ENCODE measurements at regions not wholly inside any gene's neighbourhood (a gene's known extent, or its start where the extent isn't known, plus 50 kb on each side); places are given as distances from the start of the nearest gene placed in this dataset.

DNA sequence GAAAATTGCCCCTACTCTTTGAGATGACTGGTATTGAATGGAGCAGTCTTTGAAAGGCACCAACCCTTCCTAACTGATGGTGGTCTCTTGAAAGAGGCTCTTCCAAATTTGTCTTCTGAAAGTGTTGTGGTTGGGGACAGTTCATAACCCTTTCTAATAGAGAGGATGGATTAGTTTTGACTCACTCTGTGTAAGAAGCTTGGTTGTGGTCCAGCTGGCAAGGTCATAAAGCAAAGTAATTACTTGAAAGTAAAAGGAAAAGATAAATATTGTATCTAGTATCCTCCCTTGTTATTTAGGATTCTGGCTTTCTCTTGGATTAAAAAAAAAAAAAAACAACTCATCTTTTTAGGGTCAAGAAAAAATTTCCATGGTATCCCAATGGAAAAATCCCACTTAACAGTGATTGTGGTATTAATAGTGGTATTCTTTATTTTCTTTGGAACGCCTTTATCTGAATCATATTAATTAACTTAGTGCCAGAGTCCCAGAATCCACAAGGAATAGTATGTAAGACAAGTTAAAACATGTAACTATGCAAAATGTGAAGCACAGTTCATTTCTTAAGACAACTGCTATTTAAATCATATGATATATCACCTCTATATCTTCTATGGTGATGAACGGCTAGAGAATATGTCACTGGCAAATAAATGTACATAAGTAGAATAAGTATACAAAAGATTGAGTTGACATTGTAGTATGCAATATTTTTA lies 469.3 kb upstream of the CDIN1 start (continued):
- TF ChIP-seq REST (IDR thresholded peaks at IDR 0.05; ENCODE audit: borderline replicate concordance) (no peak), REST (CRISPR knock-in tag; IDR thresholded peaks at IDR 0.05; ENCODE audit: low read depth) (no peak), PURB (CRISPR knock-in tag; IDR thresholded peaks at IDR 0.05; ENCODE audit: low read depth) (no peak), ZBTB17 (CRISPR knock-in tag; IDR thresholded peaks at IDR 0.05) (no peak), PCBP2 (IDR thresholded peaks at IDR 0.05; ENCODE audit: low read depth, low read length, poor library complexity, severe bottlenecking) (no peak)
- TF ChIP-seq, protein P1, sequence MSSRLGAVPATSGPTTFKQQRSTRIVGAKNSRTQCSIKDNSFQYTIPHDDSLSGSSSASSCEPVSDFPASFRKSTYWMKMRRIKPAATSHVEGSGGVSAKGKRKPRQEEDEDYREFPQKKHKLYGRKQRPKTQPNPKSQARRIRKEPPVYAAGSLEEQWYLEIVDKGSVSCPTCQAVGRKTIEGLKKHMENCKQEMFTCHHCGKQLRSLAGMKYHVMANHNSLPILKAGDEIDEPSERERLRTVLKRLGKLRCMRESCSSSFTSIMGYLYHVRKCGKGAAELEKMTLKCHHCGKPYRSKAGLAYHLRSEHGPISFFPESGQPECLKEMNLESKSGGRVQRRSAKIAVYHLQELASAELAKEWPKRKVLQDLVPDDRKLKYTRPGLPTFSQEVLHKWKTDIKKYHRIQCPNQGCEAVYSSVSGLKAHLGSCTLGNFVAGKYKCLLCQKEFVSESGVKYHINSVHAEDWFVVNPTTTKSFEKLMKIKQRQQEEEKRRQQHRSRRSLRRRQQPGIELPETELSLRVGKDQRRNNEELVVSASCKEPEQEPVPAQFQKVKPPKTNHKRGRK (tag; IDR thresholded peaks at IDR 0.05): no peak
- TF ChIP-seq, protein P2, sequence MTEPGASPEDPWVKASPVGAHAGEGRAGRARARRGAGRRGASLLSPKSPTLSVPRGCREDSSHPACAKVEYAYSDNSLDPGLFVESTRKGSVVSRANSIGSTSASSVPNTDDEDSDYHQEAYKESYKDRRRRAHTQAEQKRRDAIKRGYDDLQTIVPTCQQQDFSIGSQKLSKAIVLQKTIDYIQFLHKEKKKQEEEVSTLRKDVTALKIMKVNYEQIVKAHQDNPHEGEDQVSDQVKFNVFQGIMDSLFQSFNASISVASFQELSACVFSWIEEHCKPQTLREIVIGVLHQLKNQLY (CRISPR knock-in tag; conservative IDR thresholded peaks at IDR 0.05): no peak
- TF ChIP-seq, protein P3, sequence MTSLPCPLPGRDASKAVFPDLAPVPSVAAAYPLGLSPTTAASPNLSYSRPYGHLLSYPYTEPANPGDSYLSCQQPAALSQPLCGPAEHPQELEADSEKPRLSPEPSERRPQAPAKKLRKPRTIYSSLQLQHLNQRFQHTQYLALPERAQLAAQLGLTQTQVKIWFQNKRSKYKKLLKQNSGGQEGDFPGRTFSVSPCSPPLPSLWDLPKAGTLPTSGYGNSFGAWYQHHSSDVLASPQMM (CRISPR knock-in tag; IDR thresholded peaks at IDR 0.05): no peak
